HEK293 (cell line): ENCODE measurements at regions not wholly inside any gene's neighbourhood (a gene's known extent, or its start where the extent isn't known, plus 50 kb on each side); places are given as distances from the start of the nearest gene placed in this dataset.

Experiments used
- CTCF ChIA-PET: fragments of 350-600 bp; formaldehyde crosslinking; extraction: SDS; loops from one replicate; lab custom pipeline; 2021; ENCODE audit warnings: antibody characterized with exemption; lab: Yijun Ruan, JAX
- POLR2A ChIA-PET: fragments of 300-600 bp; formaldehyde crosslinking; extraction: SDS; loops from one replicate; lab custom pipeline; 2020; ENCODE audit warnings: antibody characterized with exemption, inconsistent platforms; lab: Yijun Ruan, JAX
- H3K27ac ChIP-seq: fragments of 200-500 bp; sonication (Bioruptor generic); 2 replicates; pipeline ENCODE4 v1.5.1; 2014; ENCODE audit warnings: low read depth, low read length, control low read depth, inconsistent platforms; ENCODE audit errors: extremely low read depth
- H3K36me3 ChIP-seq, 2 experiments: fragments of 200-500 bp in 1 of 2; sonication (Bioruptor generic) in 1 of 2; 1 replicate in 1 of 2; 2 replicates in 1 of 2; pipeline ENCODE4 v1.5.1; 2014 to 2017; ENCODE audit warnings: inconsistent platforms in 2 of 2, low read length in 2 of 2; ENCODE audit not compliant: control insufficient read depth in 2 of 2, insufficient read depth in 1 of 2
- H3K4me1 ChIP-seq: fragments of 200-500 bp; sonication (Bioruptor generic); 2 replicates; pipeline ENCODE4 v1.5.1; 2014; ENCODE audit warnings: mild to moderate bottlenecking, low read length, inconsistent platforms; ENCODE audit not compliant: control insufficient read depth, insufficient read depth
- H3K4me3 ChIP-seq: 2 replicates; pipeline ENCODE4 v1.5.1; 2011; ENCODE audit warnings: low read depth, mild to moderate bottlenecking, control low read depth, low read length, moderate library complexity
- H3K9me3 ChIP-seq: fragments of 200-500 bp; sonication (Bioruptor generic); 2 replicates; pipeline ENCODE4 v1.5.1; 2014; ENCODE audit warnings: low read depth, low read length, inconsistent platforms; ENCODE audit not compliant: control insufficient read depth, insufficient read depth
- HOXC10 ChIP-seq: sonication (generic); formaldehyde crosslinking; IDR thresholded peaks from 2 replicates; pipeline ENCODE4 v1.8.1; 2023; ENCODE audit warnings: mild to moderate bottlenecking, missing genetic modification reagents
- KLF8 ChIP-seq: fragments of 450-650 bp; formaldehyde crosslinking; IDR thresholded peaks from 2 replicates; pipeline ENCODE4 v1.5.1; 2016; ENCODE audit warnings: missing biosample characterization, missing genetic modification characterization
- MZF1 ChIP-seq: fragments of 450-650 bp; formaldehyde crosslinking; IDR thresholded peaks from 2 replicates; pipeline ENCODE4 v1.5.1; 2017; ENCODE audit warnings: missing biosample characterization, missing genetic modification characterization, borderline replicate concordance
- OVOL3 ChIP-seq: fragments of 450-650 bp; formaldehyde crosslinking; IDR thresholded peaks from 2 replicates; pipeline ENCODE4 v1.5.1; 2016; ENCODE audit warnings: missing biosample characterization, missing genetic modification characterization
- PBX3 ChIP-seq: sonication (generic); formaldehyde crosslinking; IDR thresholded peaks from 2 replicates; pipeline ENCODE4 v1.8.1; 2022; ENCODE audit warnings: mild to moderate bottlenecking, moderate library complexity, missing genetic modification reagents
- SP3 ChIP-seq: fragments of 450-650 bp; formaldehyde crosslinking; IDR thresholded peaks from 2 replicates; pipeline ENCODE4 v1.5.1; 2016; ENCODE audit warnings: missing biosample characterization, missing genetic modification characterization
- TRIM28 ChIP-seq: IDR thresholded peaks from 2 replicates; pipeline ENCODE4 v1.6.1; 2011; ENCODE audit warnings: low read length, control low read depth, borderline replicate concordance
- WT1 ChIP-seq: fragments of 450-650 bp; formaldehyde crosslinking; IDR thresholded peaks from 2 replicates; pipeline ENCODE4 v1.5.1; 2016; ENCODE audit warnings: missing biosample characterization, missing genetic modification characterization
- YY1 ChIP-seq: fragments of 450-650 bp; formaldehyde crosslinking; IDR thresholded peaks from 2 replicates; pipeline ENCODE4 v1.5.1; 2018; ENCODE audit warnings: missing biosample characterization, missing genetic modification characterization
- ZBTB7A ChIP-seq: fragments of 450-650 bp; formaldehyde crosslinking; IDR thresholded peaks from 2 replicates; pipeline ENCODE4 v1.5.1; 2016; ENCODE audit warnings: low read depth, missing biosample characterization, missing genetic modification characterization
- ZIC2 ChIP-seq: fragments of 450-650 bp; formaldehyde crosslinking; IDR thresholded peaks from 2 replicates; pipeline ENCODE4 v1.5.1; 2016; ENCODE audit warnings: missing biosample characterization, missing genetic modification characterization
- ZNF112 ChIP-seq: fragments of 450-650 bp; formaldehyde crosslinking; IDR thresholded peaks from 2 replicates; pipeline ENCODE4 v1.5.0; 2017; ENCODE audit warnings: missing biosample characterization, missing genetic modification characterization
- ZNF146 ChIP-seq: fragments of 450-650 bp; formaldehyde crosslinking; IDR thresholded peaks from 2 replicates; pipeline ENCODE4 v1.5.1; 2016; ENCODE audit warnings: missing biosample characterization, missing genetic modification characterization
- ZNF155 ChIP-seq: fragments of 450-650 bp; formaldehyde crosslinking; IDR thresholded peaks from 2 replicates; pipeline ENCODE4 v1.5.1; 2016; ENCODE audit warnings: missing biosample characterization, missing genetic modification characterization
- ZNF211 ChIP-seq: fragments of 450-650 bp; formaldehyde crosslinking; IDR thresholded peaks from 2 replicates; pipeline ENCODE4 v1.5.1; 2016; ENCODE audit warnings: low read depth, missing biosample characterization, missing genetic modification characterization
- ZNF214 ChIP-seq: fragments of 450-650 bp; formaldehyde crosslinking; IDR thresholded peaks from 2 replicates; pipeline ENCODE4 v1.5.1; 2017; ENCODE audit warnings: missing biosample characterization, mild to moderate bottlenecking, missing genetic modification characterization, borderline replicate concordance
- ZNF24 ChIP-seq: fragments of 450-650 bp; formaldehyde crosslinking; IDR thresholded peaks from 2 replicates; pipeline ENCODE4 v1.5.1; 2016; ENCODE audit warnings: missing biosample characterization, missing genetic modification characterization
- ZNF391 ChIP-seq: fragments of 450-650 bp; formaldehyde crosslinking; IDR thresholded peaks from 2 replicates; pipeline ENCODE4 v1.5.1; 2016; ENCODE audit warnings: low read depth, missing biosample characterization, missing genetic modification characterization, borderline replicate concordance
- ZNF473 ChIP-seq: fragments of 450-650 bp; formaldehyde crosslinking; IDR thresholded peaks from 2 replicates; pipeline ENCODE4 v1.5.1; 2017; ENCODE audit warnings: missing biosample characterization, missing genetic modification characterization
- ZNF626 ChIP-seq: fragments of 450-650 bp; sonication (Bioruptor Pico); formaldehyde crosslinking; IDR thresholded peaks from 2 replicates; pipeline ENCODE4 v1.5.1; 2018; ENCODE audit warnings: missing biosample characterization, missing genetic modification characterization, inconsistent platforms
- ZNF791 ChIP-seq: fragments of 450-650 bp; formaldehyde crosslinking; IDR thresholded peaks from 2 replicates; pipeline ENCODE4 v1.5.1; 2016; ENCODE audit warnings: missing biosample characterization, missing genetic modification characterization
- ZNF830 ChIP-seq: fragments of 450-650 bp; IDR thresholded peaks from 2 replicates; pipeline ENCODE4 v1.5.0; 2018; ENCODE audit warnings: missing biosample characterization, missing genetic modification characterization, low read depth, mild to moderate bottlenecking, moderate library complexity
- ZSCAN23 ChIP-seq: fragments of 450-650 bp; formaldehyde crosslinking; IDR thresholded peaks from 2 replicates; pipeline ENCODE4 v1.5.1; 2016; ENCODE audit warnings: missing biosample characterization, missing genetic modification characterization
- TF ChIP-seq, protein P1 (sequence below): fragments of 450-650 bp; formaldehyde crosslinking; IDR thresholded peaks from 2 replicates; pipeline ENCODE4 v1.5.1; 2016; ENCODE audit warnings: missing biosample characterization, missing genetic modification characterization, borderline replicate concordance
- TF ChIP-seq, protein P2 (sequence below): fragments of 450-650 bp; formaldehyde crosslinking; IDR thresholded peaks from 2 replicates; pipeline ENCODE4 v1.5.1; 2016; ENCODE audit warnings: missing biosample characterization, missing genetic modification characterization
- TF ChIP-seq, protein P3 (sequence below): fragments of 450-650 bp; formaldehyde crosslinking; IDR thresholded peaks from 2 replicates; pipeline ENCODE4 v1.5.1; 2017; ENCODE audit warnings: missing biosample characterization, missing genetic modification characterization

DNA sequence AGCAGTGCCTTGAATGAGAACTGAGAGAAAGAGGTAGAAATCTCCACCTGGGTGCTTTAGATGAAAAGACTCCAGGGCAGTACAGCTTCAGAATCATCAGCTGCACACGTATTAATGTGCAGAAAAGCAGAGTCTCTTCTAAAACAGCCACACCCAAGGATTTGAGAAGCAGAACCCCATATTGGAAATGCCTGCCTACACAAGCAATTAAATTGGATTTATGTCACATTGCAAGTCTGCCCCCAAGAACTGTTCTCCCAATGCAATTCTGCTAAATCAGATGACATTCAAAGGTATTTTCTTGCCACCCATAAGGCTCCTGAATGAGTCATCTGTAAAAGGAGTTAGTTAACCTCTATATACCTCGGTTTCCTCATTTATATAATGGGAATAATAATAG is 326.0 kb upstream of the C16orf82 start (continued):
- TF ChIP-seq PBX3 (CRISPR knock-in tag), result no peak

GRCh38 chr16:26742040-26742439 is 324.7 kb upstream of the C16orf82 start:
- CTCF ChIA-PET, result no interaction called here
- no peak overlapping the region for H3K27ac ChIP-seq
- H3K4me3 ChIP-seq, result no peak overlapping the region
- no peak for TF ChIP-seq SP3
- TF ChIP-seq ZNF146, result no peak
- TF ChIP-seq ZNF791, result no peak
- no peak for TF ChIP-seq KLF8 (tag by site-specific recombination)
- no peak for TF ChIP-seq WT1 (tag by site-specific recombination)
- TF ChIP-seq YY1 (tag by site-specific recombination), result no peak
- TF ChIP-seq ZNF473 (tag by site-specific recombination), result no peak
- TF ChIP-seq ZNF155 (tag by site-specific recombination), result no peak
- no peak for TF ChIP-seq ZNF830 (tag by site-specific recombination)
- TF ChIP-seq ZNF626 (tag by site-specific recombination), result no peak
- TF ChIP-seq ZNF112 (tag by site-specific recombination), result no peak
- TF ChIP-seq ZIC2, result no peak
- TF ChIP-seq, all 188 proteins: peak for 0
- no peaks in the 10 kb centered on the region for H3K9me3 ChIP-seq
- POLR2A ChIA-PET, result no interaction called here
- no peaks in the 10 kb centered on the region for H3K36me3 ChIP-seq
- no peaks in the 10 kb centered on the region for H3K4me1 ChIP-seq

GRCh38 chr16:26744430-26744829 is 322.3 kb upstream of the C16orf82 start:
- Histone ChIP-seq H3K4me1 (no peaks in the 10 kb centered on the region), H3K9me3 (no peaks in the 10 kb centered on the region), H3K27ac (no peak overlapping the region), H3K4me3 (no peak overlapping the region), H3K36me3 (no peaks in the 10 kb centered on the region)
- ChIA-PET POLR2A (no interaction called here), CTCF (no interaction called here)
- no peak for TF ChIP-seq ZNF24 (tag by site-specific recombination)
- no peak for TF ChIP-seq TRIM28
- no peak for TF ChIP-seq ZNF391 (tag by site-specific recombination)
- no peak for TF ChIP-seq ZNF214 (tag by site-specific recombination)
- TF ChIP-seq, protein P1, sequence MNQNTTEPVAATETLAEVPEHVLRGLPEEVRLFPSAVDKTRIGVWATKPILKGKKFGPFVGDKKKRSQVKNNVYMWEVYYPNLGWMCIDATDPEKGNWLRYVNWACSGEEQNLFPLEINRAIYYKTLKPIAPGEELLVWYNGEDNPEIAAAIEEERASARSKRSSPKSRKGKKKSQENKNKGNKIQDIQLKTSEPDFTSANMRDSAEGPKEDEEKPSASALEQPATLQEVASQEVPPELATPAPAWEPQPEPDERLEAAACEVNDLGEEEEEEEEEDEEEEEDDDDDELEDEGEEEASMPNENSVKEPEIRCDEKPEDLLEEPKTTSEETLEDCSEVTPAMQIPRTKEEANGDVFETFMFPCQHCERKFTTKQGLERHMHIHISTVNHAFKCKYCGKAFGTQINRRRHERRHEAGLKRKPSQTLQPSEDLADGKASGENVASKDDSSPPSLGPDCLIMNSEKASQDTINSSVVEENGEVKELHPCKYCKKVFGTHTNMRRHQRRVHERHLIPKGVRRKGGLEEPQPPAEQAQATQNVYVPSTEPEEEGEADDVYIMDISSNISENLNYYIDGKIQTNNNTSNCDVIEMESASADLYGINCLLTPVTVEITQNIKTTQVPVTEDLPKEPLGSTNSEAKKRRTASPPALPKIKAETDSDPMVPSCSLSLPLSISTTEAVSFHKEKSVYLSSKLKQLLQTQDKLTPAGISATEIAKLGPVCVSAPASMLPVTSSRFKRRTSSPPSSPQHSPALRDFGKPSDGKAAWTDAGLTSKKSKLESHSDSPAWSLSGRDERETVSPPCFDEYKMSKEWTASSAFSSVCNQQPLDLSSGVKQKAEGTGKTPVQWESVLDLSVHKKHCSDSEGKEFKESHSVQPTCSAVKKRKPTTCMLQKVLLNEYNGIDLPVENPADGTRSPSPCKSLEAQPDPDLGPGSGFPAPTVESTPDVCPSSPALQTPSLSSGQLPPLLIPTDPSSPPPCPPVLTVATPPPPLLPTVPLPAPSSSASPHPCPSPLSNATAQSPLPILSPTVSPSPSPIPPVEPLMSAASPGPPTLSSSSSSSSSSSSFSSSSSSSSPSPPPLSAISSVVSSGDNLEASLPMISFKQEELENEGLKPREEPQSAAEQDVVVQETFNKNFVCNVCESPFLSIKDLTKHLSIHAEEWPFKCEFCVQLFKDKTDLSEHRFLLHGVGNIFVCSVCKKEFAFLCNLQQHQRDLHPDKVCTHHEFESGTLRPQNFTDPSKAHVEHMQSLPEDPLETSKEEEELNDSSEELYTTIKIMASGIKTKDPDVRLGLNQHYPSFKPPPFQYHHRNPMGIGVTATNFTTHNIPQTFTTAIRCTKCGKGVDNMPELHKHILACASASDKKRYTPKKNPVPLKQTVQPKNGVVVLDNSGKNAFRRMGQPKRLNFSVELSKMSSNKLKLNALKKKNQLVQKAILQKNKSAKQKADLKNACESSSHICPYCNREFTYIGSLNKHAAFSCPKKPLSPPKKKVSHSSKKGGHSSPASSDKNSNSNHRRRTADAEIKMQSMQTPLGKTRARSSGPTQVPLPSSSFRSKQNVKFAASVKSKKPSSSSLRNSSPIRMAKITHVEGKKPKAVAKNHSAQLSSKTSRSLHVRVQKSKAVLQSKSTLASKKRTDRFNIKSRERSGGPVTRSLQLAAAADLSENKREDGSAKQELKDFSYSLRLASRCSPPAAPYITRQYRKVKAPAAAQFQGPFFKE, result no peak
- no peak for TF ChIP-seq HOXC10 (CRISPR knock-in tag)
- no peak for TF ChIP-seq ZNF473 (tag by site-specific recombination)
- TF ChIP-seq, protein P2, sequence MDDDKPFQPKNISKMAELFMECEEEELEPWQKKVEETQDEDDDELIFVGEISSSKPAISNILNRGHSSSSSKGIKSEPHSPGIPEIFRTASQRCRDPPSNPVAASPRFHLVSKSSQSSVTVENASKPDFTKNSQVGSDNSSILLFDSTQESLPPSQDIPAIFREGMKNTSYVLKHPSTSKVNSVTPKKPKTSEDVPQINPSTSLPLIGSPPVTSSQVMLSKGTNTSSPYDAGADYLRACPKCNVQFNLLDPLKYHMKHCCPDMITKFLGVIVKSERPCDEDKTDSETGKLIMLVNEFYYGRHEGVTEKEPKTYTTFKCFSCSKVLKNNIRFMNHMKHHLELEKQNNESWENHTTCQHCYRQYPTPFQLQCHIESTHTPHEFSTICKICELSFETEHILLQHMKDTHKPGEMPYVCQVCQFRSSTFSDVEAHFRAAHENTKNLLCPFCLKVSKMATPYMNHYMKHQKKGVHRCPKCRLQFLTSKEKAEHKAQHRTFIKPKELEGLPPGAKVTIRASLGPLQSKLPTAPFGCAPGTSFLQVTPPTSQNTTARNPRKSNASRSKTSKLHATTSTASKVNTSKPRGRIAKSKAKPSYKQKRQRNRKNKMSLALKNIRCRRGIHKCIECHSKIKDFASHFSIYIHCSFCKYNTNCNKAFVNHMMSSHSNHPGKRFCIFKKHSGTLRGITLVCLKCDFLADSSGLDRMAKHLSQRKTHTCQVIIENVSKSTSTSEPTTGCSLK (tag by site-specific recombination), result no peak
- TF ChIP-seq, protein P3, sequence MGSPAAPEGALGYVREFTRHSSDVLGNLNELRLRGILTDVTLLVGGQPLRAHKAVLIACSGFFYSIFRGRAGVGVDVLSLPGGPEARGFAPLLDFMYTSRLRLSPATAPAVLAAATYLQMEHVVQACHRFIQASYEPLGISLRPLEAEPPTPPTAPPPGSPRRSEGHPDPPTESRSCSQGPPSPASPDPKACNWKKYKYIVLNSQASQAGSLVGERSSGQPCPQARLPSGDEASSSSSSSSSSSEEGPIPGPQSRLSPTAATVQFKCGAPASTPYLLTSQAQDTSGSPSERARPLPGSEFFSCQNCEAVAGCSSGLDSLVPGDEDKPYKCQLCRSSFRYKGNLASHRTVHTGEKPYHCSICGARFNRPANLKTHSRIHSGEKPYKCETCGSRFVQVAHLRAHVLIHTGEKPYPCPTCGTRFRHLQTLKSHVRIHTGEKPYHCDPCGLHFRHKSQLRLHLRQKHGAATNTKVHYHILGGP (tag by site-specific recombination), result no peak
- no peak for TF ChIP-seq ZBTB7A (tag by site-specific recombination)
- no peak for TF ChIP-seq ZSCAN23 (tag by site-specific recombination)
- no peak for TF ChIP-seq ZNF211
- no peak for TF ChIP-seq MZF1 (tag by site-specific recombination)
- no peak for TF ChIP-seq OVOL3 (tag by site-specific recombination)
